GM18505 (cell line): ENCODE measurements at regions not wholly inside any gene's neighbourhood (a gene's known extent, or its start where the extent isn't known, plus 50 kb on each side); places are given as distances from the start of the nearest gene placed in this dataset.

Experiments
- ATAC-seq: cut with Tn5 transposase; IDR thresholded peaks from one replicate; pipeline ENCODE4 v1.9.1; 2021; ENCODE audit not compliant: unreplicated experiment
- POLR2A ChIP-seq: IDR thresholded peaks from 4 replicates; pipeline ENCODE4 v1.6.1; 2011; ENCODE audit warnings: borderline replicate concordance; ENCODE audit not compliant: insufficient read depth, insufficient read length; ENCODE audit errors: extremely low read depth

- no peak for ATAC-seq
- no peak for TF ChIP-seq POLR2A
Measured at GRCh38 chr2:67984600-67984999, 78.2 kb downstream of the C1D start.

- ATAC-seq = no peak
- TF ChIP-seq POLR2A = no peak
Measured at GRCh38 chr2:67985586-67985985, 77.2 kb downstream of the C1D start.

- no peak for ATAC-seq
- TF ChIP-seq POLR2A = no peak
Measured at GRCh38 chr2:67986258-67986657, 76.5 kb downstream of the C1D start.
